CD4-positive, alpha-beta T cell treated with Interleukin-12 subunit alpha and Interleukin-12 subunit beta, for 1 hour (primary cell): ENCODE measurements at regions not wholly inside any gene's neighbourhood (a gene's known extent, or its start where the extent isn't known, plus 50 kb on each side); places are given as distances from the start of the nearest gene placed in this dataset.

ENCODE experiments used
- DNase-seq: peaks from one replicate; pipeline ENCODE4 v3.0.0-alpha.2; 2020

- DNase-seq = no peak
These were observed 497.1 kb upstream of the KLHL29 start for GRCh38 chr2:22887845-22888244.

GRCh38 chr2:22890132-22890531 lies 494.8 kb upstream of the KLHL29 start:
- DNase-seq = no peak

GRCh38 chr2:22893761-22894517 lies 491.0 kb upstream of the KLHL29 start:
- DNase-seq = no peak

GRCh38 chr2:22894761-22895160 lies 490.2 kb upstream of the KLHL29 start:
- no peak for DNase-seq

- DNase-seq = no peak
These were observed 487.6 kb upstream of the KLHL29 start for GRCh38 chr2:22897428-22897827.

GRCh38 chr2:22900674-22901073 lies 484.3 kb upstream of the KLHL29 start:
- DNase-seq = no peak

- no peak for DNase-seq
These were observed 483.4 kb upstream of the KLHL29 start for GRCh38 chr2:22901471-22902179.

- DNase-seq = no peak
These were observed 482.8 kb upstream of the KLHL29 start for GRCh38 chr2:22902180-22902550.

GRCh38 chr2:22902662-22903165 lies 482.3 kb upstream of the KLHL29 start:
- no peak for DNase-seq

- no peak for DNase-seq
These were observed 481.4 kb upstream of the KLHL29 start for GRCh38 chr2:22903616-22904015.

- no peak for DNase-seq
These were observed 480.8 kb upstream of the KLHL29 start for GRCh38 chr2:22904126-22904684.

GRCh38 chr2:22907330-22907729 lies 477.6 kb upstream of the KLHL29 start:
- no peak for DNase-seq

- DNase-seq = no peak
These were observed 472.6 kb upstream of the KLHL29 start for GRCh38 chr2:22912398-22912797.

GRCh38 chr2:22929998-22930397 lies 455.0 kb upstream of the KLHL29 start:
- no peak for DNase-seq

- no peak for DNase-seq
These were observed 454.2 kb upstream of the KLHL29 start for GRCh38 chr2:22930781-22931180.

- no peak for DNase-seq
These were observed 452.7 kb upstream of the KLHL29 start for GRCh38 chr2:22932288-22932687.

- DNase-seq = no peak
These were observed 450.2 kb upstream of the KLHL29 start for GRCh38 chr2:22934747-22935146.

- no peak for DNase-seq
These were observed 442.5 kb upstream of the KLHL29 start for GRCh38 chr2:22942441-22942840.

- DNase-seq = no peak
These were observed 440.8 kb upstream of the KLHL29 start for GRCh38 chr2:22944143-22944542.

- no peak for DNase-seq
These were observed 438.4 kb upstream of the KLHL29 start for GRCh38 chr2:22946553-22946952.

GRCh38 chr2:22947741-22948140 lies 437.2 kb upstream of the KLHL29 start:
- DNase-seq = no peak

GRCh38 chr2:22950431-22950830 lies 434.5 kb upstream of the KLHL29 start:
- DNase-seq = no peak

- DNase-seq = no peak
These were observed 432.2 kb upstream of the KLHL29 start for GRCh38 chr2:22952656-22953225.

GRCh38 chr2:22957446-22957845 lies 427.5 kb upstream of the KLHL29 start:
- no peak for DNase-seq
